AG09309 (cell line): ENCODE measurements at regions not wholly inside any gene's neighbourhood (a gene's known extent, or its start where the extent isn't known, plus 50 kb on each side); places are given as distances from the start of the nearest gene placed in this dataset.
"Not testable (repeated sequence)": the region's sequence is repeated elsewhere in the genome, so short reads cannot be mapped to it uniquely, and the experiment has no call there.

Experiments used
- DNase-seq: peaks from one replicate; pipeline ENCODE4 v3.0.0-alpha.2; 2010; ENCODE audit warnings: low read depth
- H3K4me3 ChIP-seq: 2 replicates; pipeline ENCODE4 v1.5.1; 2011; ENCODE audit warnings: mild to moderate bottlenecking, low read depth, low read length, moderate library complexity; ENCODE audit not compliant: control insufficient read depth
- CTCF ChIP-seq: IDR thresholded peaks from 2 replicates; pipeline ENCODE4 v1.5.1; 2011; ENCODE audit warnings: mild to moderate bottlenecking, low read depth, low read length, inconsistent platforms; ENCODE audit not compliant: insufficient read depth, control insufficient read depth; ENCODE audit errors: missing control alignments

DNA sequence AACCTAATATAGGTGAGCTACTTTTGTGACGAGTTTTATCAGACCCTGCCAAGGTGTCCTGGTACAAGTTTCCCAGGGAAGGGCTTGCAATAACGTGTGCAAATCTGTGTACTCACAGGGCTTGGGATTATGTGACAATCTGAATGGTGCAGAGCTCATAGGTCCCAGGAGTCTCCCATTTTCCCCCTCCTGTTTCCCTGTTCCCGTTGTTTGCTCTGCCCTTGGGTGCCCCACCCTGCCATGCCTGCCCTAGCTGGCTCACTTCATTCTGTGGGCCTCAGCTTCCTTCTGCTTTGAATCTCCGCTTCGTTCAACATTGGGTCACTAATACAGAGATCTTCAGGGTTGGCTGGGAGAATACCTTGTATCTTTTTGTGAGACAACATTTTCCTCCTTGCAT is 90.3 kb upstream of the HPF1 start:
- DNase-seq, result no peak
- TF ChIP-seq CTCF, result no peak
- H3K4me3 ChIP-seq, result no peak overlapping the region

- no peak overlapping the region for H3K4me3 ChIP-seq
- TF ChIP-seq CTCF, result no peak
- DNase-seq, result no peak
Observed at GRCh38 chr4:169847171-169847570, 89.4 kb upstream of the HPF1 start.

GRCh38 chr4:169846396-169846795 is 88.7 kb upstream of the HPF1 start:
- no peak for TF ChIP-seq CTCF
- no peak for DNase-seq
- no peak overlapping the region for H3K4me3 ChIP-seq

- no peak for DNase-seq
- no peak for TF ChIP-seq CTCF
- no peak overlapping the region for H3K4me3 ChIP-seq
Observed at GRCh38 chr4:169841776-169842175, 84.0 kb upstream of the HPF1 start.

GRCh38 chr4:169840554-169840953 is 82.8 kb upstream of the HPF1 start:
- no peak overlapping the region for H3K4me3 ChIP-seq
- no peak for TF ChIP-seq CTCF
- DNase-seq, result no peak

DNA sequence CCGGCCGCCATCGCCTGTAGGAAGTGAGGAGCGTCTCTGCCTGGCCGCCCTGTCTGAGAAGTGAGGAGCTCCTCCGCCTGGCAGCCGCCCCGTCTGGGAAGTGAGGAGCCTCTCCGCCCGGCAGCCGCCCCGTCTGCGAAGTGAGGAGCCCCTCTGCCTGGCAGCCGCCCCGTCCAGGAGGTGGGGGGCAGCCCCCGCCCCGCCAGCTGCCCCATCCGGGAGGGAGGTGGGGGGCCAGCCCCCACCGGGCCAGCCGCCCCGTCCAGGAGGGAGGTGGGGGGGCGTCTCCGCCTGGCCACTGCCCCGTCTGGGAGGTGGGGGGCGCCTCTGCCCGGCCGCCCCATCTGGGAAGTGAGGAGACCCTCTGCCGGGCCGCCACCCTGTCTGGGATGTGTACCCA is 70.6 kb upstream of the HPF1 start:
- DNase-seq, result not testable (repeated sequence)

GRCh38 chr4:169826634-169827187 is 69.0 kb upstream of the HPF1 start:
- no peak for TF ChIP-seq CTCF
- no peak for DNase-seq
- no peak overlapping the region for H3K4me3 ChIP-seq

More for the DNA sequence above, 70.6 kb upstream of the HPF1 start:
- H3K4me3 ChIP-seq, result not testable (repeated sequence)

DNA sequence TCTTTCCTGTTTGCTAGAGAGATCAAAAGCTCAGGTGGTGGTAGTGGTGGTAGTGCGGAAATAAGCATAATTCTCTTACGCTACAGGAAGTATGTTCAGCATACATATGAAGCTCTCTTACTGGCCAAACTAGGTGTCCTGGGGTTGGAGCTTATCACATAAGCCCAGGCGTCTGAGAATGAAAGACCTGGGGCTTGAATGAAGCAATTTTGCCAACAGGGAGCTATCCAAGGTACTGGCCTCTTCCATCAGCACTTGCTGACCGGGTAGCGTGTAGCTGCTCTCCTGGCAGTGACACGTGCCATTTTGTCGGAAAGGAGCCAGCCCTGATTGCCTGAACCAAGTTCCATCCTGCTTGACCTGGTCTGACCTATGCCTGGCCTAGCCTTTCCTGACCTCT is 65.9 kb upstream of the HPF1 start:
- no peak overlapping the region for H3K4me3 ChIP-seq
- no peak for DNase-seq
- no peak for TF ChIP-seq CTCF
